ENCODE measurements at regions not wholly inside any gene's neighbourhood (a gene's known extent, or its start where the extent isn't known, plus 50 kb on each side); places are given as distances from the start of the nearest gene placed in this dataset.
"Not testable (repeated sequence)": the region's sequence is repeated elsewhere in the genome, so short reads cannot be mapped to it uniquely, and the experiment has no call there.

GRCh38 chr12:131333621-131334440 is 377.1 kb upstream of the SFSWAP start:
- H2AFZ ChIP-seq (ENCODE audit: low read length) = no peak overlapping the region
- H3K9ac ChIP-seq (ENCODE audit: low read length) = no peak overlapping the region
- H4K20me1 ChIP-seq (ENCODE audit: insufficient read depth, low read length) = no peaks in the 10 kb centered on the region
- no peaks in the 10 kb centered on the region for H3K27me3 ChIP-seq (ENCODE audit: insufficient read depth, low read length)
- no peaks in the 10 kb centered on the region for H3K9me2 ChIP-seq (ENCODE audit: low read depth, low read length)
- TF ChIP-seq EZH2 (IDR thresholded peaks at IDR 0.05; ENCODE audit: borderline replicate concordance, low read length) (no peak), CTCF (IDR thresholded peaks at IDR 0.05; ENCODE audit: low read length) (no peak)
- no peaks in the 10 kb centered on the region for H3K36me3 ChIP-seq (ENCODE audit: insufficient read depth, low read length)
- H3K4me2 ChIP-seq (ENCODE audit: low read length) = no peak overlapping the region
- no peaks in the 10 kb centered on the region for H3K9me3 ChIP-seq (ENCODE audit: low read length)
- no peaks in the 10 kb centered on the region for H3K79me2 ChIP-seq (ENCODE audit: insufficient read depth, low read length)
- no peak overlapping the region for H3K4me3 ChIP-seq (ENCODE audit: low read depth, low read length, poor library complexity, severe bottlenecking)
- H3K27ac ChIP-seq (ENCODE audit: low read depth, low read length, poor library complexity, severe bottlenecking) = no peak overlapping the region
- no peaks in the 10 kb centered on the region for H3F3A ChIP-seq (ENCODE audit: insufficient read depth, low read length)
- no peaks in the 10 kb centered on the region for H3K4me1 ChIP-seq (ENCODE audit: insufficient read depth, low read length, severe bottlenecking)

GRCh38 chr12:131334835-131335234 is 376.1 kb upstream of the SFSWAP start:
- no peaks in the 10 kb centered on the region for H3K9me2 ChIP-seq (ENCODE audit: low read depth, low read length)
- H4K20me1 ChIP-seq (ENCODE audit: insufficient read depth, low read length) = no peaks in the 10 kb centered on the region
- H3K4me3 ChIP-seq (ENCODE audit: low read depth, low read length, poor library complexity, severe bottlenecking) = no peak overlapping the region
- no peak overlapping the region for H3K27ac ChIP-seq (ENCODE audit: low read depth, low read length, poor library complexity, severe bottlenecking)
- H3K27me3 ChIP-seq (ENCODE audit: insufficient read depth, low read length) = no peaks in the 10 kb centered on the region
- no peak overlapping the region for H3K9ac ChIP-seq (ENCODE audit: low read length)
- TF ChIP-seq EZH2 (IDR thresholded peaks at IDR 0.05; ENCODE audit: borderline replicate concordance, low read length) (no peak), CTCF (IDR thresholded peaks at IDR 0.05; ENCODE audit: low read length) (no peak)
- H3K36me3 ChIP-seq (ENCODE audit: insufficient read depth, low read length) = no peaks in the 10 kb centered on the region
- no peaks in the 10 kb centered on the region for H3K79me2 ChIP-seq (ENCODE audit: insufficient read depth, low read length)
- H3K4me2 ChIP-seq (ENCODE audit: low read length) = no peak overlapping the region
- H3K9me3 ChIP-seq (ENCODE audit: low read length) = no peaks in the 10 kb centered on the region
- H2AFZ ChIP-seq (ENCODE audit: low read length) = no peak overlapping the region
- H3F3A ChIP-seq (ENCODE audit: insufficient read depth, low read length) = no peaks in the 10 kb centered on the region
- no peaks in the 10 kb centered on the region for H3K4me1 ChIP-seq (ENCODE audit: insufficient read depth, low read length, severe bottlenecking)

GRCh38 chr12:131335456-131335855 is 375.4 kb upstream of the SFSWAP start:
- no peaks in the 10 kb centered on the region for H3F3A ChIP-seq (ENCODE audit: insufficient read depth, low read length)
- no peaks in the 10 kb centered on the region for H4K20me1 ChIP-seq (ENCODE audit: insufficient read depth, low read length)
- no peaks in the 10 kb centered on the region for H3K9me3 ChIP-seq (ENCODE audit: low read length)
- no peak overlapping the region for H3K4me3 ChIP-seq (ENCODE audit: low read depth, low read length, poor library complexity, severe bottlenecking)
- no peaks in the 10 kb centered on the region for H3K4me1 ChIP-seq (ENCODE audit: insufficient read depth, low read length, severe bottlenecking)
- TF ChIP-seq EZH2 (IDR thresholded peaks at IDR 0.05; ENCODE audit: borderline replicate concordance, low read length) (no peak), CTCF (IDR thresholded peaks at IDR 0.05; ENCODE audit: low read length) (no peak)
- H2AFZ ChIP-seq (ENCODE audit: low read length) = no peak overlapping the region
- H3K27me3 ChIP-seq (ENCODE audit: insufficient read depth, low read length) = no peaks in the 10 kb centered on the region
- no peaks in the 10 kb centered on the region for H3K79me2 ChIP-seq (ENCODE audit: insufficient read depth, low read length)
- no peak overlapping the region for H3K9ac ChIP-seq (ENCODE audit: low read length)
- H3K27ac ChIP-seq (ENCODE audit: low read depth, low read length, poor library complexity, severe bottlenecking) = no peak overlapping the region
- no peaks in the 10 kb centered on the region for H3K36me3 ChIP-seq (ENCODE audit: insufficient read depth, low read length)
- no peaks in the 10 kb centered on the region for H3K9me2 ChIP-seq (ENCODE audit: low read depth, low read length)
- H3K4me2 ChIP-seq (ENCODE audit: low read length) = no peak overlapping the region

GRCh38 chr12:131337861-131338260 is 373.0 kb upstream of the SFSWAP start:
- H3K27ac ChIP-seq (ENCODE audit: low read depth, low read length, poor library complexity, severe bottlenecking); H3K9ac ChIP-seq (ENCODE audit: low read length); H3K9me3 ChIP-seq (ENCODE audit: low read length); H3K36me3 ChIP-seq (ENCODE audit: insufficient read depth, low read length); H3K4me1 ChIP-seq (ENCODE audit: insufficient read depth, low read length, severe bottlenecking); H3K4me3 ChIP-seq (ENCODE audit: low read depth, low read length, poor library complexity, severe bottlenecking); H3K9me2 ChIP-seq (ENCODE audit: low read depth, low read length); H2AFZ ChIP-seq (ENCODE audit: low read length); H3K4me2 ChIP-seq (ENCODE audit: low read length); H3F3A ChIP-seq (ENCODE audit: insufficient read depth, low read length); H3K79me2 ChIP-seq (ENCODE audit: insufficient read depth, low read length); H3K27me3 ChIP-seq (ENCODE audit: insufficient read depth, low read length); H4K20me1 ChIP-seq (ENCODE audit: insufficient read depth, low read length): not testable (repeated sequence)

Measured in OCI-LY1 (cell line).